Astrocyte (in vitro differentiated cells and primary cell): ENCODE measurements at regions not wholly inside any gene's neighbourhood (a gene's known extent, or its start where the extent isn't known, plus 50 kb on each side); places are given as distances from the start of the nearest gene placed in this dataset.

ENCODE experiments used
- EZH2 ChIP-seq: IDR thresholded peaks from 2 replicates; pipeline ENCODE4 v1.6.1; 2012; ENCODE audit warnings: mild to moderate bottlenecking, low read length, inconsistent platforms; ENCODE audit not compliant: insufficient read depth
- TF ChIP-seq, protein P1 (sequence below): IDR thresholded peaks from 2 replicates; pipeline ENCODE4 v1.5.1; 2011; ENCODE audit warnings: low read depth, mild to moderate bottlenecking, inconsistent platforms, low read length, moderate library complexity; ENCODE audit not compliant: insufficient read depth

DNA sequence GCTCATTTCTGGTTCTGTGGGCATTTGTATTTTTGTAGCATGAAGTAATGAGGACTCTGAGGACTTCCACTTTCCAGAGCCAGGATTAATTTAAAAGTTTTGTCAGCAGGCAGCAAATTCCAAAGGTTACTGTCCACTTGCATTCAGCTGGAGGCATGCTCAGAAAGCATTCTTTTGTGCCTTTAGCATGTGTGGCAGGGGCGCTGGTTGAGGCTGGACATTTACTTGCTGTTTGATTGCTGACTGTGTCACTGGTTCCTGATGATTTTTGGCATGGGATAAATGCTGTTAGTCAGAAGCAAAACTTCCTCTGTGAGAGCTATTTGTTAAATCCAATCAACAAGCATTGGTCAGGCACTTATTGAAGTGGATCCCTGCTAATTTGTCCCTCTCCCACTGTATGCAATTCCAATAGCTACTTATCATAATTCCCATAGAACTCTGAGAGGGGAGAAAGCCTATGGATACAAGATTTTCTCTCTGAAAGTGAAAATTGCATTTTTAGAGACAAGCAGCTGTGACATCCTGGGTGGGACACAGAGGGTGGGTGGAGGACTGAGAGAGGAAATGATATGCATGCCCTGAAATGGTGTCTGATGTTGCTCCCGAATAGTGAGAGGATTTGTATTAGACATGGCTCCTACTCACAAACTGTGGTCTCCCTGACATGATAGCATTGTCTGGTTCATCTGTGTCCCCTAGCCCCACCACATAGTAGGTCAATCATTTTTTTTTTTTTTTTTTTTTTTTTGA, 161.2 kb upstream of the WDR11 start:
- TF ChIP-seq, protein P1, sequence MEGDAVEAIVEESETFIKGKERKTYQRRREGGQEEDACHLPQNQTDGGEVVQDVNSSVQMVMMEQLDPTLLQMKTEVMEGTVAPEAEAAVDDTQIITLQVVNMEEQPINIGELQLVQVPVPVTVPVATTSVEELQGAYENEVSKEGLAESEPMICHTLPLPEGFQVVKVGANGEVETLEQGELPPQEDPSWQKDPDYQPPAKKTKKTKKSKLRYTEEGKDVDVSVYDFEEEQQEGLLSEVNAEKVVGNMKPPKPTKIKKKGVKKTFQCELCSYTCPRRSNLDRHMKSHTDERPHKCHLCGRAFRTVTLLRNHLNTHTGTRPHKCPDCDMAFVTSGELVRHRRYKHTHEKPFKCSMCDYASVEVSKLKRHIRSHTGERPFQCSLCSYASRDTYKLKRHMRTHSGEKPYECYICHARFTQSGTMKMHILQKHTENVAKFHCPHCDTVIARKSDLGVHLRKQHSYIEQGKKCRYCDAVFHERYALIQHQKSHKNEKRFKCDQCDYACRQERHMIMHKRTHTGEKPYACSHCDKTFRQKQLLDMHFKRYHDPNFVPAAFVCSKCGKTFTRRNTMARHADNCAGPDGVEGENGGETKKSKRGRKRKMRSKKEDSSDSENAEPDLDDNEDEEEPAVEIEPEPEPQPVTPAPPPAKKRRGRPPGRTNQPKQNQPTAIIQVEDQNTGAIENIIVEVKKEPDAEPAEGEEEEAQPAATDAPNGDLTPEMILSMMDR, result no peak
- TF ChIP-seq EZH2, result no peak
